BLaER1 (cell line): ENCODE measurements at regions not wholly inside any gene's neighbourhood (a gene's known extent, or its start where the extent isn't known, plus 50 kb on each side); places are given as distances from the start of the nearest gene placed in this dataset.
"Not testable (repeated sequence)": the region's sequence is repeated elsewhere in the genome, so short reads cannot be mapped to it uniquely, and the experiment has no call there.

Source experiments
- H3K27ac ChIP-seq: shearing (Covaris generic); formaldehyde crosslinking; 2 replicates; pipeline ENCODE4 v1.8.1; 2022
- H3K27me3 ChIP-seq: shearing (Covaris generic); formaldehyde crosslinking; 2 replicates; pipeline ENCODE4 v1.8.1; 2022
- H3K36me3 ChIP-seq: shearing (Covaris generic); formaldehyde crosslinking; 2 replicates; pipeline ENCODE4 v1.8.1; 2022
- H3K4me1 ChIP-seq: shearing (Covaris generic); formaldehyde crosslinking; 2 replicates; pipeline ENCODE4 v1.8.1; 2022
- H3K4me2 ChIP-seq: shearing (Covaris generic); formaldehyde crosslinking; 2 replicates; pipeline ENCODE4 v1.8.1; 2022
- H3K4me3 ChIP-seq: shearing (Covaris generic); formaldehyde crosslinking; 2 replicates; pipeline ENCODE4 v1.8.1; 2022
- H3K9ac ChIP-seq: shearing (Covaris generic); formaldehyde crosslinking; 2 replicates; pipeline ENCODE4 v1.8.1; 2022
- H3K9me3 ChIP-seq: shearing (Covaris generic); formaldehyde crosslinking; 2 replicates; pipeline ENCODE4 v1.8.1; 2022
- H4K20me1 ChIP-seq: shearing (Covaris generic); formaldehyde crosslinking; 2 replicates; pipeline ENCODE4 v1.8.1; 2022
- Cebpa-rat ChIP-seq: shearing (Covaris generic); IDR thresholded peaks from 2 replicates; pipeline ENCODE4 v1.8.1; 2022

DNA sequence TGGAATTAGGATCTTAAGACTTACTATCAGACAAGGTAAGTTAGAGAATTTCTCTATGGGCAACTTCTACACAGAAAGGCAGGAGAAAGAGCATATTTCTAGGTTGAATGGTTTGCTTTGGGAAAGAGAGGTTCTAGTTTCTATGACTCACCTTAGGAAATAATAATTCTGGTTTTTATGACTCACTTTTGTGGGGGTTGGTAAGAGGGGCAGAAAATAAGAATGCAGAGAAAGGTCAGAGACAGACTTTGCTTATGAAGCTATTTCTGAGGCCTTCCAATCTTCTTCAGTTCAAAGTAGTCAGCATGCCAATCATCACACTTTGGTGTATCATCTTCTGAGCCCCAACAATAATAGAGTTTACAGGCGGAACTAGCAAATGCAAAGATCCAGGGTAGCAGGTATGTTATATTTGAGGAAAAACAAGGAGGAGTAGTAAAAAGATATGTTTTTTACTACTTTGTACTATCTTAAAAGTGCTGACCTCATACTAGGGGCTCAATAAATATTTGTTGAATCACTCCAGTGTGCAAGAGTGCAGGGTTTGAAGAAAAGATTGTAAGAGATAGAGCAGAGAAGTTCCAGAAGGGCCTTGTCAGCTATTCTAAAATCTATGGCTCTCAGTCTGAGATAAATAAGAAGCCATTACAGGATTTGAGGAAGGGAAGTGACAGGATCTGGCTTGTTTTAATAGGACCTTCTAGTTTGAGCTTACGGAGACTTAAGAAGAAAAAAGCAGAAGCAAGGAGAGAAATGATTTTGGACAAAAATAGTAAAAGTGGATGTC, 56.7 kb upstream of the LRFN5 start:
- Histone ChIP-seq H3K27ac (no peak overlapping the region), H3K27me3 (no peaks in the 10 kb centered on the region), H3K4me1 (no peaks in the 10 kb centered on the region), H3K9ac (no peak overlapping the region), H4K20me1 (no peaks in the 10 kb centered on the region), H3K9me3 (no peaks in the 10 kb centered on the region), H3K36me3 (no peaks in the 10 kb centered on the region), H3K4me2 (no peak overlapping the region), H3K4me3 (no peak overlapping the region)
- TF ChIP-seq Cebpa-rat = no peak

DNA sequence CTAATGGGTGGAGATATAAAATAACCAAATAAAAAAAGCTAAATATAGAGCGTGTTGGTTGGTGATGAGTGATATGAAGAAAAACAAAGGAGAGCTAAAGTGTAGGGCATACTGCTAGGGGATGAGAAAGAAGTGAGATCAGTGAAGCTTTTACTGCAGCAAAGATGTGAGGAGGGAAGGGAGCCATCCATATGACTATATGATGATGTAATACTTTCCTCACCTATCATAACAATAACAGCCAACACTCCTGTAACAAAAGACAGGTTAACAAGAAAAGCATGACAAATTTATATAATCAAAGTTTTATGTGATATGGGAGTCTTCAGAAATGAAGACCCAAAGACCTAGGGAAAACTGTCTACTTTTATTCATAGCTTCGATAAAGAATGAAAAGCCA, 57.4 kb upstream of the LRFN5 start:
- no peak for TF ChIP-seq Cebpa-rat

DNA sequence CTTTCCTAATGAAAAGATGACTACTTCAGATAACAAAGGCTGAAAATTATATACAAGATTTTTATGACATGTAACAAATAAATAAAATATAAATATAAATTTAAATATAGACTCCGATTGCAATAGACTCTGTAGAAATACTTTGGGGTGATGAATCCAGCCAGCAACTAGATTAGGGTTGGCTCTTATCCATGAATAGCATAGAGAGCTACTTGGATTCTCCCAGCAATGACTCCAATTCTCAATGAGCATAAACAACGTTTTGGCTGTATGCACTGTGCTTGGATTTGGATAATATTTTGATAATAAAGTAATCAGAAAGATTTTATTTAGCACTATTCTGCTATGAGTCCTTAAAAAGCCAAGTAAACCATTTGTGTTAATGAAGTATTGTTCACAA, 58.0 kb upstream of the LRFN5 start:
- Histone ChIP-seq H3K27me3 (no peaks in the 10 kb centered on the region), H3K4me2 (no peak overlapping the region), H3K27ac (no peak overlapping the region), H3K9ac (no peak overlapping the region), H3K4me1 (no peaks in the 10 kb centered on the region), H3K4me3 (no peak overlapping the region), H3K9me3 (no peaks in the 10 kb centered on the region), H3K36me3 (no peaks in the 10 kb centered on the region), H4K20me1 (no peaks in the 10 kb centered on the region)
- TF ChIP-seq Cebpa-rat = no peak

More for the DNA sequence above, 57.4 kb upstream of the LRFN5 start:
- no peaks in the 10 kb centered on the region for H3K36me3 ChIP-seq
- H4K20me1 ChIP-seq = no peaks in the 10 kb centered on the region
- no peak overlapping the region for H3K9ac ChIP-seq
- no peak overlapping the region for H3K4me3 ChIP-seq
- H3K4me1 ChIP-seq = no peaks in the 10 kb centered on the region
- H3K9me3 ChIP-seq = no peaks in the 10 kb centered on the region
- H3K27me3 ChIP-seq = no peaks in the 10 kb centered on the region
- H3K27ac ChIP-seq = no peak overlapping the region
- H3K4me2 ChIP-seq = no peak overlapping the region

DNA sequence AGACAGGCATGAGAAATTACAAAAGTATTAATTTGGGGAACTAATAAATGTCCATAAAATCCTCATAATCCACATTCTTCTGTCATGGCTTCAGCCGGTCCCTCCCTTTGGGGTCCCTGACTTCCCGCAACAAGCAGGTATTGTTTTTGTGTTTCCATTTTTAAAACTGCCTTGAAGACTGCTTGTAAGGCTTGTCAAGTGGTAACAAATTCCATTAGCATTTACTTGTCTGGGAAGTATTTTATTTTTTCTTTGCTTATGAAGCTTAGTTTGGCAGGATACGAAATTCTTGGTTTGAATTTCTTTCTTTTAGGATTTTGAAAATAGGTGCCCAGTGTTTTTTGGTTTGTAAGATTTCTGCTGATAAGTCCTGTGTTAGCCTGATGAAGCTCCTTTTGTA, 65.3 kb upstream of the LRFN5 start:
- Histone ChIP-seq H3K9ac (no peak overlapping the region), H3K9me3 (peaks cover 9% of the 10 kb centered on the region; the same call in 1 of the 2 replicates), H4K20me1 (no peaks in the 10 kb centered on the region), H3K36me3 (no peaks in the 10 kb centered on the region), H3K27ac (no peak overlapping the region), H3K27me3 (no peaks in the 10 kb centered on the region), H3K4me2 (no peak overlapping the region), H3K4me3 (no peak overlapping the region), H3K4me1 (no peaks in the 10 kb centered on the region)
- no peak for TF ChIP-seq Cebpa-rat

DNA sequence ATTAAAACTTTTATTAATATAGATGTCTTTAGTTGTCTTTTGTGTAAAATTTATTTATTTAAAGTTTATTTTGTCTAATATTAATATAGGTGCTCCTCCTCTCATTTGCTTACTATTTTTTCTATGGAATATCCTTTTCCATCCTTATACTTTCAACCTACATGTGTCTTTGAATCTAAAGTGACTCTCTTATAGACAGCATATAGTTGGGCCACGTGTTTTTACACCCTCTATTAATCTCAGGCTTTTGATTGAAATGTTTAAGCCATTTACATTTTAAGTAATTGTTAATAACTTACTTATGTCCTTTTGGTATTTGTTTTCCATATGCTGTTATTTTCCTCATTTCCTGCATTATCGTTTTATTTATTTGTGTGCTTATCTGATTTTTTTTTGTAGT, 74.4 kb upstream of the LRFN5 start:
- H4K20me1 ChIP-seq = no peaks in the 10 kb centered on the region
- no peak overlapping the region for H3K9ac ChIP-seq
- no peaks in the 10 kb centered on the region for H3K36me3 ChIP-seq
- no peak overlapping the region for H3K27ac ChIP-seq
- H3K9me3 ChIP-seq = no peaks in the 10 kb centered on the region
- H3K4me3 ChIP-seq = no peak overlapping the region
- no peaks in the 10 kb centered on the region for H3K4me1 ChIP-seq
- no peak for TF ChIP-seq Cebpa-rat
- H3K27me3 ChIP-seq = no peaks in the 10 kb centered on the region
- H3K4me2 ChIP-seq = no peak overlapping the region

DNA sequence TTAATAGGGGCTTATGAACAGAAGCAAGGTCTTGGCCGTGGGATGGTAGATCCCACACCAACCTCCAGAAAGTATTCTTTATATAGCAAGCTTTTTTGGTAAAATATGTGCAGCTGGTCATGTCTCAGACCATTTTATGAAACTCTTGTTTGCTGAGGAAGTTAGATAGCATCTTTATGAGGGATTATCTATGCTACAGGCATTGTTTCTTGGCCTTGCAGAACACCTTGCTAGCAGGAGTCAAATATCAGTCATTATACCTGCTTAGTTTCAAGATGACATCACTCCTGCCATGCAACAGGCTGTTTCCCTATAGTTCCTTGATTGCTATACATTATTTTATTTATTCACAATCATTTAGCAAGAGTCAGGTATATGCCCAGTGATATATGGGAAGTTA, 84.8 kb upstream of the LRFN5 start:
- no peak for TF ChIP-seq Cebpa-rat
- no peaks in the 10 kb centered on the region for H4K20me1 ChIP-seq
- no peaks in the 10 kb centered on the region for H3K27me3 ChIP-seq
- no peaks in the 10 kb centered on the region for H3K36me3 ChIP-seq
- H3K4me2 ChIP-seq = no peak overlapping the region
- no peak overlapping the region for H3K9ac ChIP-seq
- H3K4me1 ChIP-seq = no peaks in the 10 kb centered on the region
- H3K27ac ChIP-seq = no peak overlapping the region
- H3K4me3 ChIP-seq = no peak overlapping the region
- H3K9me3 ChIP-seq = no peaks in the 10 kb centered on the region

DNA sequence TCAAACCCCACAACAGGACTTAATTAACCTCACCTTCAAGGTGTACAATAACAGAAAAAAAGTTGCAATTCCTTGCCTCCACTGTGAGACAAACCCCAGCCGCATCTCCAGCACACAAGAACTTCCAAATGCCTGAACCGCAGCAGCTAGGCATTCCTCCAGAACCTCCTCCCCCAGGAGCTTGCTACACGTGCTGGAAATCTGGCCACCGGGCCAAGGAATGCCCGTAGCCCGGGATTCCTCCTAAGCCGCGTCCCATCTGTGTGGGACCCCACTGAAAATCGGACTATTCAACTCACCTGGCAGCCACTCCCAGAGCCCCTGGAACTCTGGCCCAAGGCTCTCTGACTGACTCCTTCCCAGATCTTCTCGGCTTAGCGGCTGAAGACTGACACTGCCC, 88.6 kb upstream of the LRFN5 start:
- not testable (repeated sequence) for H3K4me2 ChIP-seq, H3K4me1 ChIP-seq, H3K27ac ChIP-seq, H3K9me3 ChIP-seq, H3K36me3 ChIP-seq, H3K4me3 ChIP-seq, H4K20me1 ChIP-seq, H3K27me3 ChIP-seq, H3K9ac ChIP-seq

DNA sequence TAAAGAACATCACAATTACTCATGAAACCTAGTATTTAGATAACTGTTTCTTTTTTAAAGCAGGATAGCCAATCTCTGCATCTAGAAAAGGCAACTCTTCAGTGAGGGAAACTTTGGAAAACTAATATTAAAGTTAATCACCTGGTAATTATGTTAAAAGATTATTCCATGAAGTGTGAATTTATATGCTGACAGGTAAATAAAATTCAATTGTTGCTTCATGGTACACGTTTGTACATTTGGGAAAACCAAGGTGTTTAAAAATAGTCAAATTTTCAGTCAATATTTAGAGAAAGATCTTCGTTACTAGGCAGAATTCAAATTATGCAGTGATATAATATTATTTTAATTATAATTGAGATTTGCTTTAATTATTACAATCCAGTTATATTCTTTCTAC, 100.1 kb upstream of the LRFN5 start:
- Histone ChIP-seq H3K4me3 (no peak overlapping the region), H3K9ac (no peak overlapping the region), H3K36me3 (no peaks in the 10 kb centered on the region), H3K27me3 (no peaks in the 10 kb centered on the region), H4K20me1 (no peaks in the 10 kb centered on the region), H3K9me3 (no peaks in the 10 kb centered on the region), H3K27ac (no peak overlapping the region), H3K4me1 (no peaks in the 10 kb centered on the region), H3K4me2 (no peak overlapping the region)
- TF ChIP-seq Cebpa-rat = no peak

DNA sequence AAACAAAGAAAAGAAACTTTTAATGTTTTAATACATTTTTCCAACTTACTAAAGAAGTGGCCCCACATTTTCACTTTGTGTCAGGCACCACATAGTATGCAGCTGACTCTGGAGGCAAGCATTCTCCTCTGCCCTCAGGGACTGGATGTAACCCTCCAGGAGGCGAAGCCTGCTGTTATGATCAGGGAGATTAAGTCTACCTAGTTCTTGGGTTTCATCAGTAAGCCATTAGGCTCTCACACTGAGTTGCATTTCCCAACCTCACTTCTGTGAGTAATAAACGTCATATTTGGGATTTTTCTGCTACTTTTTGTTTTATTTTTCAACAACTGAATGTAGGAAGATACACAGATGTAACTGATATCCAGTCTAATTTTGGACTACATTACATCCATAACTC, 101.2 kb upstream of the LRFN5 start:
- no peak for TF ChIP-seq Cebpa-rat

DNA sequence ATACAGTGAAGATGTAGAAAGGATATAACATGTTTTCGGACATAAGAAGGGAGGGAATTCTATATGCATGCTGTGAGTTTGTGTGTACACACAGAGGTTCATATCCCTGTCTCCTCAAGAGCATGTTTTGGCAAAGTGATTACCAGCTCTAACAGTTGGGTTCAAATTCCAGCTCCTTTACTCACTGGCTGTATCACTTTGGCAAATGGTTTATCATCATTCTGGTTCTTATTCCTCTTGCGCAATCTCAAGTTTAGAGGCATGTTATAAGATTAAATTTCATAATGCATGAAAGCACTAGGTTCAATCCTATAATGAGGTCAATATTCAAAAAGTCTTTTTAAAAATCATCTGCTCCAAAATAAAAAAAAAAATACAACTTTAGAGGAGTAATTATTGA, 107.7 kb upstream of the LRFN5 start:
- H3K4me2 ChIP-seq = no peak overlapping the region
- no peaks in the 10 kb centered on the region for H3K9me3 ChIP-seq
- no peak overlapping the region for H3K4me3 ChIP-seq
- H3K9ac ChIP-seq = no peak overlapping the region
- no peaks in the 10 kb centered on the region for H3K27me3 ChIP-seq
- no peaks in the 10 kb centered on the region for H3K36me3 ChIP-seq
- H4K20me1 ChIP-seq = no peaks in the 10 kb centered on the region
- no peaks in the 10 kb centered on the region for H3K4me1 ChIP-seq
- no peak overlapping the region for H3K27ac ChIP-seq
- peak; percentile 74; the same call in 1 of the 2 replicates for TF ChIP-seq Cebpa-rat

More for the DNA sequence above, 101.2 kb upstream of the LRFN5 start:
- Histone ChIP-seq H3K9ac (no peak overlapping the region), H3K4me2 (no peak overlapping the region), H3K36me3 (no peaks in the 10 kb centered on the region), H3K9me3 (no peaks in the 10 kb centered on the region), H3K4me3 (no peak overlapping the region), H3K27me3 (no peaks in the 10 kb centered on the region), H4K20me1 (no peaks in the 10 kb centered on the region), H3K27ac (no peak overlapping the region), H3K4me1 (no peaks in the 10 kb centered on the region)

DNA sequence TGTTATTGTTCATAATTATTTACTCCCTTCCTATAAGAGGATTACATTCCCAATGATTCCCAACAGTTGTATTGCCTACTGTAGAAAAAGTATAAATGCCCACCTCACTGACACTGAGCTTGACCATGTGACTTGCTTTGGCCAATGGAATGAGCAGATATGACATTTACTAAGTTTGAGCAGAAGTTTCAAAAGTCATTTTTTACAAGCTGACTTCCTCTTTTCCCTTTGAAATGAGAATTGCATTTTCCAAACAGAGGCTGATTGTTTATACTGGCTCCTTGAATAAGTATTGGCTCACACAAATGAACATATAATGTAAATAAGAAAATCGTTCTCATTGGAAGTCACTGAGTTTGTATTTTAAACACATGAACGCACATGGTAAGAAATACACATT, 116.4 kb upstream of the LRFN5 start:
- H3K27ac ChIP-seq = no peak overlapping the region

More for the DNA sequence above, 116.4 kb upstream of the LRFN5 start:
- Histone ChIP-seq H4K20me1 (no peaks in the 10 kb centered on the region), H3K4me3 (no peak overlapping the region), H3K9me3 (no peaks in the 10 kb centered on the region), H3K4me2 (no peak overlapping the region), H3K4me1 (no peaks in the 10 kb centered on the region), H3K9ac (no peak overlapping the region), H3K36me3 (no peaks in the 10 kb centered on the region), H3K27me3 (no peaks in the 10 kb centered on the region)
- no peak for TF ChIP-seq Cebpa-rat
